ENCODE measurements at regions not wholly inside any gene's neighbourhood (a gene's known extent, or its start where the extent isn't known, plus 50 kb on each side); places are given as distances from the start of the nearest gene placed in this dataset.

GRCh38 chr22:40116496-40117200, 61.1 kb upstream of the TNRC6B start:
- no peaks in the 10 kb centered on the region for H3K4me1 ChIP-seq (ENCODE audit: control insufficient read depth, insufficient read depth, low read length)

GRCh38 chr22:40118979-40119378, 58.7 kb upstream of the TNRC6B start:
- Histone ChIP-seq H3K27me3 (ENCODE audit: control insufficient read depth in 1 of 2, insufficient read depth in 2 of 2, low read length in 2 of 2) (no peaks in the 10 kb centered on the region), H3K4me3 (ENCODE audit: low read length in 2 of 2) (no peak overlapping the region), H3K27ac (ENCODE audit: low read length) (no peak overlapping the region), H3K9ac (ENCODE audit: low read length in 2 of 2) (no peak overlapping the region), H3K9me3 (ENCODE audit: control insufficient read depth in 2 of 2, low read length in 2 of 2) (no peaks in the 10 kb centered on the region), H3K36me3 (ENCODE audit: control insufficient read depth in 2 of 2, insufficient read depth in 2 of 2, low read length in 2 of 2) (peaks cover 5 to 10% of the 10 kb centered on the region in 2 donors), H3K4me1 (ENCODE audit: control insufficient read depth, insufficient read depth, low read length) (no peaks in the 10 kb centered on the region)

More at GRCh38 chr22:40116496-40117200, 61.1 kb upstream of the TNRC6B start:
- Histone ChIP-seq H3K9ac (ENCODE audit: low read length in 2 of 2) (no peak overlapping the region), H3K27me3 (ENCODE audit: control insufficient read depth in 1 of 2, insufficient read depth in 2 of 2, low read length in 2 of 2) (no peaks in the 10 kb centered on the region), H3K27ac (ENCODE audit: low read length) (no peak overlapping the region), H3K36me3 (ENCODE audit: control insufficient read depth in 2 of 2, insufficient read depth in 2 of 2, low read length in 2 of 2) (peaks cover 0 to 3% of the 10 kb centered on the region in 2 donors), H3K9me3 (ENCODE audit: control insufficient read depth in 2 of 2, low read length in 2 of 2) (no peaks in the 10 kb centered on the region), H3K4me3 (ENCODE audit: low read length in 2 of 2) (no peak overlapping the region)

- Histone ChIP-seq H3K4me3 (ENCODE audit: low read length in 2 of 2) (no peak overlapping the region), H3K9me3 (ENCODE audit: control insufficient read depth in 2 of 2, low read length in 2 of 2) (no peaks in the 10 kb centered on the region), H3K27me3 (ENCODE audit: control insufficient read depth in 1 of 2, insufficient read depth in 2 of 2, low read length in 2 of 2) (no peaks in the 10 kb centered on the region), H3K27ac (ENCODE audit: low read length) (no peak overlapping the region), H3K9ac (ENCODE audit: low read length in 2 of 2) (no peak overlapping the region), H3K4me1 (ENCODE audit: control insufficient read depth, insufficient read depth, low read length) (peaks cover 3% of the 10 kb centered on the region), H3K36me3 (ENCODE audit: control insufficient read depth in 2 of 2, insufficient read depth in 2 of 2, low read length in 2 of 2) (peaks cover 5 to 10% of the 10 kb centered on the region in 2 donors)
These were observed 56.9 kb upstream of the TNRC6B start for GRCh38 chr22:40120848-40121247.

GRCh38 chr22:40121461-40121860, 56.3 kb upstream of the TNRC6B start:
- no peak overlapping the region for H3K9ac ChIP-seq (ENCODE audit: low read length in 2 of 2)
- no peak overlapping the region for H3K27ac ChIP-seq (ENCODE audit: low read length)

DNA sequence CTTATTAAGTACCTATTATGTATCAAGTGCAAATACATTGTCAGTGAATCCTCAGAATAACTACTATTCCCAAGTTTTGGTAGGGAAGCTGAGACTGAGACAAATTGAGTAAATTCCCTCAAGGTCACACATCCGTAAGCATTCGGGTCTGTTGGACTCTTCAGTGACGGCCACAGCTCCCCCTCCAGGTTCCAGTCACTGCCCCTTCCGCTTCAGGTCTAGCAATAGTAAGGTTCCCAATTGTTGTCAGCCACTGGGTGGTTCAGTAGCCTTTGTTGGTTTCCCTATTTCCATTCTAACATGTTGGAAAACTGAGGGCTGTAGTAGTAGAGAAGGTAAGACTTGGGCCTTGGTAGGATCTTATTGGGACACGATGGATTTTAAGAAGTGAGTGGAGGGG, 54.9 kb upstream of the TNRC6B start:
- no peaks in the 10 kb centered on the region for H3K9me3 ChIP-seq (ENCODE audit: control insufficient read depth in 2 of 2, low read length in 2 of 2)
- peaks cover 5 to 10% of the 10 kb centered on the region in 2 donors for H3K36me3 ChIP-seq (ENCODE audit: control insufficient read depth in 2 of 2, insufficient read depth in 2 of 2, low read length in 2 of 2)
- peaks cover 3% of the 10 kb centered on the region for H3K4me1 ChIP-seq (ENCODE audit: control insufficient read depth, insufficient read depth, low read length)
- no peak overlapping the region for H3K27ac ChIP-seq (ENCODE audit: low read length)
- no peaks in the 10 kb centered on the region for H3K27me3 ChIP-seq (ENCODE audit: control insufficient read depth in 1 of 2, insufficient read depth in 2 of 2, low read length in 2 of 2)
- H3K4me3 ChIP-seq (ENCODE audit: low read length in 2 of 2), result no peak overlapping the region
- H3K9ac ChIP-seq (ENCODE audit: low read length in 2 of 2), result no peak overlapping the region

More at GRCh38 chr22:40121461-40121860, 56.3 kb upstream of the TNRC6B start:
- no peaks in the 10 kb centered on the region for H3K27me3 ChIP-seq (ENCODE audit: control insufficient read depth in 1 of 2, insufficient read depth in 2 of 2, low read length in 2 of 2)
- H3K9me3 ChIP-seq (ENCODE audit: control insufficient read depth in 2 of 2, low read length in 2 of 2), result no peaks in the 10 kb centered on the region
- peaks cover 3% of the 10 kb centered on the region for H3K4me1 ChIP-seq (ENCODE audit: control insufficient read depth, insufficient read depth, low read length)
- no peak overlapping the region for H3K4me3 ChIP-seq (ENCODE audit: low read length in 2 of 2)
- peaks cover 5 to 10% of the 10 kb centered on the region in 2 donors for H3K36me3 ChIP-seq (ENCODE audit: control insufficient read depth in 2 of 2, insufficient read depth in 2 of 2, low read length in 2 of 2)

DNA sequence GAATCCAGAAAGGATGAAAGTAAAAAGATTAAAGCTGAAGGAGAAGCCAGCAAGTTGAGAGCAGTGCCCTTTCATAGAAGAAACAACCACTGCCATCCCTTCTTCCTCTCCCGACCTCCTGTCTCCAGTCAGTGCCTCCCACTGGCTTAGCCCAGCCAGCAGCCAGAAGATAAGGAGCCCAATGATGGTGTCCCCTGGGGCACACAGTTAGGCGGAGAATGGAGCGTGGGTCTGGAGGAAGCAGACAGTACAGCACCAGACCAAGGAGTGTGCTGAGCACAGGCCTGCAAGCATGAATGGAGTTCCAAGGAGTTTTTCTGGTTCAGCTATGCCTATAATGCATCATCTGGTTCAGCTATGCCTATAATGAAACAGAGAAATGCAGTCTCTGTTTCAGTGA, 54.3 kb upstream of the TNRC6B start:
- Histone ChIP-seq H3K27me3 (ENCODE audit: control insufficient read depth in 1 of 2, insufficient read depth in 2 of 2, low read length in 2 of 2) (no peaks in the 10 kb centered on the region), H3K36me3 (ENCODE audit: control insufficient read depth in 2 of 2, insufficient read depth in 2 of 2, low read length in 2 of 2) (peaks cover 5 to 10% of the 10 kb centered on the region in 2 donors), H3K4me3 (ENCODE audit: low read length in 2 of 2) (no peak overlapping the region), H3K27ac (ENCODE audit: low read length) (no peak overlapping the region), H3K4me1 (ENCODE audit: control insufficient read depth, insufficient read depth, low read length) (peaks cover 3% of the 10 kb centered on the region), H3K9ac (ENCODE audit: low read length in 2 of 2) (no peak overlapping the region), H3K9me3 (ENCODE audit: control insufficient read depth in 2 of 2, low read length in 2 of 2) (no peaks in the 10 kb centered on the region)
